ENCODE measurements at regions not wholly inside any gene's neighbourhood (a gene's known extent, or its start where the extent isn't known, plus 50 kb on each side); places are given as distances from the start of the nearest gene placed in this dataset.
"Not testable (repeated sequence)": the region's sequence is repeated elsewhere in the genome, so short reads cannot be mapped to it uniquely, and the experiment has no call there.

DNA sequence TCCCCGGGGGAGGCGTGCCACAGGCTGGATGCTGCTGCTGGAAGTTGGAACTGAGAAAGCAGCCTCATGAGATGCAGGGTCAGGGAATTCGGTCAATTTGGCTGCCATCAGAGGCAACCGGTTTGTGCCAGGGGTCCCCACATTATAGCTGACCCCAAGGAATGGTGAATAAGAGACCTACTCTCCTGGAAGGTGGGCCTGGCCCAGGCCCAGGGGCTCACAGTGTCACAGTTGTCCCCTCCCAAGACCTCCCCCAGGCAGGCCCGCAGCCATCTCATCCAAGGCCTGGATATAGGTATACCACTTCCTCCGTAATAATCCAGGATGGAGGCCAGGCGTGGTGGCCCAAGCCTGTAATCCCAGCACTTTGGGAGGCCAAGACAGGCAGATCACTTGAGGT lies 114.6 kb downstream of the NPTX2 start:
- in situ Hi-C loops (cut with HindIII; ENCODE audit: low sequenced_read_pairs) = no loop called here
- no peak overlapping the region for H3K4me3 ChIP-seq (ENCODE audit: low read depth, low read length)
- DNase-seq (ENCODE audit: low read depth, low spot score) = no peak
- no peak for TF ChIP-seq CTCF (IDR thresholded peaks at IDR 0.05; ENCODE audit: low read depth, low read length)

GRCh38 chr7:98733036-98733435 lies 116.0 kb downstream of the NPTX2 start:
- no peak overlapping the region for H3K4me3 ChIP-seq (ENCODE audit: low read depth, low read length)
- in situ Hi-C loops (cut with HindIII; ENCODE audit: low sequenced_read_pairs) = no loop called here
- peak; percentile 50 for TF ChIP-seq CTCF (IDR thresholded peaks at IDR 0.05; ENCODE audit: low read depth, low read length)
- DNase-seq (ENCODE audit: low read depth, low spot score) = no peak

- no peak for DNase-seq (ENCODE audit: low read depth, low spot score)
- H3K4me3 ChIP-seq (ENCODE audit: low read depth, low read length) = no peak overlapping the region
- in situ Hi-C loops (cut with HindIII; ENCODE audit: low sequenced_read_pairs) = no loop called here
- TF ChIP-seq CTCF (IDR thresholded peaks at IDR 0.05; ENCODE audit: low read depth, low read length) = no peak
Observed at GRCh38 chr7:98735801-98736200, 118.7 kb downstream of the NPTX2 start.

DNA sequence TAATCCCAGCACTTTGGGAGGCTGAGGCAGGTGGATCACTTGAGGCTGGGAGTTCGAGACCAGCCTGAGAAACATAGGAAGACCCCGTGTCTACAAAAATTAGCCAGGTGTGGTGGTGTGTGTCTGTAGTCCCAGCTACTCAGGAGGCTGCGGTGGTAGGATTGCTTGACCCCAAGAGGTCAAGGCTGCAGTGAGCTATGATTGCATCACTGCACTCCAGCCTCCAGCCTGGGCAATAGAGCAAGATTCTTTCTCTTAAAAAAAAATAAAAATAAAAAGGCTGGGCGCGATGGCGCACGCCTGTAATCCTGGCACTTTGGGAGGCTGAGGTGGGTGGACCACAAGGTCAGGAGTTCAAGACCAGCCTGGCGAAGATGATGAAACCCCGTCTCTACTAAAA lies 119.4 kb downstream of the NPTX2 start:
- DNase-seq (ENCODE audit: low read depth, low spot score); in situ Hi-C loops (cut with HindIII; ENCODE audit: low sequenced_read_pairs); H3K4me3 ChIP-seq (ENCODE audit: low read depth, low read length): not testable (repeated sequence)

DNA sequence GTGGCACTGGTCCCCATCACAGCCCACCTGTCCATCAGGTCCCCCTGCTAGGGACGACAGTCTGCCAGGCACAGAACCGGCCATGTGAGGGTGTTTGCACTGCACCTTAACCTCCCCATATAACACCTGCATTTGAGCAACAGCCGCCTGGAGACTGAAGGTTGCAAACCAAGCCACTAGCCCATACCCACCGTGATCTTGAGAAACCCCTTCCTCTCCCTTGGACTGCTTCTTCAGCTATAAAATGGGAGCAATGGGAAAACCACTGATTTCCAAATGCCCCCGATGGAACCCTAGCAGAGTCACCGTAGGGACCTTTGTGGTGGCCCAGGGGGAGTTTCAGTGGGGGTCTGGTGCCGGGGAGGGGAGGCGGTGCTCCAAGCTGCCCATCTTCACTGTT lies 120.1 kb downstream of the NPTX2 start:
- H3K4me3 ChIP-seq (ENCODE audit: low read depth, low read length) = no peak overlapping the region
- no peak for TF ChIP-seq CTCF (IDR thresholded peaks at IDR 0.05; ENCODE audit: low read depth, low read length)
- in situ Hi-C loops (cut with HindIII; ENCODE audit: low sequenced_read_pairs) = no loop called here
- no peak for DNase-seq (ENCODE audit: low read depth, low spot score)

GRCh38 chr7:98740643-98741042 lies 123.6 kb downstream of the NPTX2 start:
- DNase-seq (ENCODE audit: low read depth, low spot score) = no peak
- H3K4me3 ChIP-seq (ENCODE audit: low read depth, low read length) = no peak overlapping the region
- no peak for TF ChIP-seq CTCF (IDR thresholded peaks at IDR 0.05; ENCODE audit: low read depth, low read length)
- in situ Hi-C loops (cut with HindIII; ENCODE audit: low sequenced_read_pairs) = no loop called here

DNA sequence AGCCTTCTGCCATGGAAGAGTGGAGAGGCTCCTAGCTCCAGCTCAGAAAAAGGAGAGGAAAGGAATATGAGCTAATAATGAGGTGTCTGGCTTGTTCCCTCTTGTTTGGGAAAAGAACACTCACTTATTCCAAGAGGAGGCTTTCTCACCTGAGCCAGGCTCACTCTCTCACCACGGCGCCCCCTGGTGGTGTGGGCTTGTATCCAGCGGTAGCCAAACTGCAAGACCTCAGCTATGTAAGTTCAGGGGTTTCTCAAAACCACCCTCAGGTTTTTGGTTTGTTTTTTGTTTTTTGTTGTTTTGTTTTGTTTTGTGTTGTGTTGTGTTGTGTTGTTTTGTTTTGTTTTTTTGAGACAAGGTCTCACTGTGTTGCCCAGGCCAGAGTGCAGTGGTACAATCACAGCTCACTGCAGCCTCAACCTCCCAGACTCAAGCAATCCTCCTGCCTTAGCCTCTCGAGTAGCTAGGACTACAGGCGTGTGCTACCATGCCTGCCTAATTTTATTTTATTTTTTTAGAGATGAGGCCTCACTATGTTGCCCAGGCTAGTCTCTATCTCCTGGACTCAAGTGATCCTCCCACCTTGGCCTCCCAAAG lies 124.0 kb downstream of the TMEM130 start:
- in situ Hi-C loops (cut with HindIII; ENCODE audit: low sequenced_read_pairs) = no loop called here
- peak; percentile 79 for TF ChIP-seq CTCF (IDR thresholded peaks at IDR 0.05; ENCODE audit: low read depth, low read length)
- peak; percentile 30 for DNase-seq (ENCODE audit: low read depth, low spot score)
- no peak overlapping the region for H3K4me3 ChIP-seq (ENCODE audit: low read depth, low read length)

Measured in astrocyte of the spinal cord (primary cell).